WTC11 (cell line): ENCODE measurements at regions not wholly inside any gene's neighbourhood (a gene's known extent, or its start where the extent isn't known, plus 50 kb on each side); places are given as distances from the start of the nearest gene placed in this dataset.
"Not testable (repeated sequence)": the region's sequence is repeated elsewhere in the genome, so short reads cannot be mapped to it uniquely, and the experiment has no call there.

Experiments used
- ATAC-seq: fragments of 200-7000 bp; cut with Tn5 transposase; 2 replicates; pipeline ENCODE4 v1.10.0; 2021; ENCODE audit warnings: mild to moderate bottlenecking, moderate library complexity
- CTCF ChIA-PET: fragments of 300-600 bp; sonication (Branson Sonifier 250); formaldehyde crosslinking; loops from one replicate; lab custom pipeline; 2021; ENCODE audit warnings: antibody characterized with exemption; lab: Charles Lee
- POLR2A ChIA-PET: fragments of 350-600 bp; sonication (Branson Sonifier 250); formaldehyde crosslinking; loops from one replicate; lab custom pipeline; 2021; ENCODE audit warnings: antibody characterized with exemption; lab: Charles Lee
- DNase-seq: peaks from one replicate; pipeline ENCODE4 v3.0.0; 2021; ENCODE audit warnings: low spot score
- H3K27ac Mint-ChIP-seq: 2 replicates; pipeline ENCODE4 v1.8.0; 2021; ENCODE audit warnings: mixed read lengths
- H3K27me3 Mint-ChIP-seq: 2 replicates; pipeline ENCODE4 v1.8.0; 2021; ENCODE audit warnings: low read depth, mild to moderate bottlenecking, moderate library complexity, mixed read lengths
- H3K36me3 Mint-ChIP-seq: 2 replicates; pipeline ENCODE4 v1.8.0; 2021; ENCODE audit warnings: mixed read lengths
- H3K4me1 Mint-ChIP-seq: 2 replicates; pipeline ENCODE4 v1.8.0; 2022; ENCODE audit warnings: mixed read lengths
- H3K4me3 Mint-ChIP-seq: 2 replicates; pipeline ENCODE4 v1.8.0; 2021; ENCODE audit warnings: mild to moderate bottlenecking, moderate library complexity, mixed read lengths
- H3K9me3 Mint-ChIP-seq: 2 replicates; pipeline ENCODE4 v1.8.0; 2021; ENCODE audit warnings: mixed read lengths
- CREB1 ChIP-seq: sonication (generic); formaldehyde crosslinking; IDR thresholded peaks from 2 replicates; pipeline ENCODE4 v1.8.0; 2023; ENCODE audit warnings: mild to moderate bottlenecking, missing genetic modification reagents
- ELF4 ChIP-seq: sonication (generic); formaldehyde crosslinking; IDR thresholded peaks from 2 replicates; pipeline ENCODE4 v1.8.1; 2022; ENCODE audit warnings: low read depth, mild to moderate bottlenecking, moderate library complexity, missing genetic modification reagents
- GABPB1 ChIP-seq: sonication (generic); formaldehyde crosslinking; IDR thresholded peaks from 2 replicates; pipeline ENCODE4 v1.8.1; 2023; ENCODE audit warnings: mild to moderate bottlenecking, missing genetic modification reagents
- NFE2L1 ChIP-seq: sonication (generic); formaldehyde crosslinking; IDR thresholded peaks from 2 replicates; pipeline ENCODE4 v1.8.1; 2023; ENCODE audit warnings: missing genetic modification reagents
- NFYB ChIP-seq: sonication (generic); formaldehyde crosslinking; conservative IDR thresholded peaks from 2 replicates; pipeline ENCODE4 v1.8.0; 2022; ENCODE audit warnings: low read depth, missing genetic modification reagents
- NR2C2 ChIP-seq: sonication (generic); formaldehyde crosslinking; IDR thresholded peaks from 2 replicates; pipeline ENCODE4 v1.8.0; 2022; ENCODE audit warnings: mild to moderate bottlenecking, missing genetic modification reagents
- PRDM15 ChIP-seq: sonication (generic); formaldehyde crosslinking; IDR thresholded peaks from 2 replicates; pipeline ENCODE4 v1.8.0; 2022; ENCODE audit warnings: missing genetic modification reagents
- TEAD1 ChIP-seq: sonication (generic); formaldehyde crosslinking; IDR thresholded peaks from 2 replicates; pipeline ENCODE4 v1.8.0; 2022; ENCODE audit warnings: mild to moderate bottlenecking, missing genetic modification reagents
- USF2 ChIP-seq: sonication (generic); formaldehyde crosslinking; IDR thresholded peaks from 2 replicates; pipeline ENCODE4 v1.8.1; 2023; ENCODE audit warnings: mild to moderate bottlenecking, missing genetic modification reagents, moderate library complexity
- ZNF396 ChIP-seq: fragments of 250-450 bp; sonication (Bioruptor Pico); IDR thresholded peaks from 2 replicates; pipeline ENCODE4 v1.8.0; 2021; ENCODE audit warnings: mild to moderate bottlenecking, moderate library complexity, borderline replicate concordance
- TF ChIP-seq, protein P1 (sequence below): sonication (generic); formaldehyde crosslinking; IDR thresholded peaks from 2 replicates; pipeline ENCODE4 v1.8.1; 2023; ENCODE audit warnings: mild to moderate bottlenecking, missing genetic modification reagents
- TF ChIP-seq, protein P2 (sequence below): sonication (generic); formaldehyde crosslinking; IDR thresholded peaks from 2 replicates; pipeline ENCODE4 v1.8.0; 2022; ENCODE audit warnings: mild to moderate bottlenecking, missing genetic modification reagents
- TF ChIP-seq, protein P3 (sequence below): fragments of 250-450 bp; sonication (Bioruptor Pico); IDR thresholded peaks from 2 replicates; pipeline ENCODE4 v1.9.0; 2021; ENCODE audit warnings: mild to moderate bottlenecking, borderline replicate concordance
- TF ChIP-seq, protein P4 (sequence below): fragments of 250-450 bp; sonication (Bioruptor Pico); conservative IDR thresholded peaks from 2 replicates; pipeline ENCODE4 v1.9.0; 2021; ENCODE audit warnings: mild to moderate bottlenecking

GRCh38 chr10:23512355-23513058, 73.6 kb downstream of the OTUD1 start:
- Mint-ChIP-seq H3K36me3 (peaks cover 30% of the 10 kb centered on the region), H3K27me3 (no peaks in the 10 kb centered on the region; the same call in 1 of the 2 replicates), H3K27ac (no peak overlapping the region), H3K9me3 (peaks cover 42% of the 10 kb centered on the region), H3K4me3 (no peak overlapping the region), H3K4me1 (no peaks in the 10 kb centered on the region)
- ChIA-PET CTCF (no interaction called here), POLR2A (no interaction called here)
- no peak for TF ChIP-seq PRDM15
- peak; percentile 99 for TF ChIP-seq GABPB1 (CRISPR knock-in tag)
- ATAC-seq: no peak
- no peak for DNase-seq

DNA sequence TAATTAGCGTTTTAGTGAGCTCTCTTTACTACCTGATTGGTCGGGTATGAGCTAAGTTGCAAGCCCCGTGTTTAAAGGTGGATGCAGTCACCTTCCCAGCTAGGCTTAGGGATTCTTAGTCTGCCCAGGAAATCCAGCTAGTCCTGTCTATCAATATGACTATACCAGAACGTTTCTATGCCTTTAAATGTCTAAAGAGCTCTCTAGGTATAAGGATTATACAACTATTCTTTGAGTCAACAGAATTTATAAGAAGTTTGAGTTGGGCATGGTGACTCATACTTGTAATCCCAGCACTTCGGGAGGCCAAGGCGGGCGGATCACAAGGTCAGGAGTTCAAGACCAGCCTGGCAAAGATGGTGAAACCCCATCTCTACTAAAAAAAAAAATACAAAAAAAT, 74.7 kb downstream of the OTUD1 start:
- ATAC-seq, H3K4me3 Mint-ChIP-seq, H3K27me3 Mint-ChIP-seq, H3K4me1 Mint-ChIP-seq, CTCF ChIA-PET, H3K27ac Mint-ChIP-seq, DNase-seq: not testable (repeated sequence)
- POLR2A ChIA-PET: interaction anchor here (0.6 kb wide), 1 partner anchor 45 kb away, joined by 5 read pairs; no protein-coding TSS in a partner anchor
- Mint-ChIP-seq H3K9me3 (peaks cover 38% of the 10 kb centered on the region), H3K36me3 (peaks cover 30% of the 10 kb centered on the region)

GRCh38 chr10:23514321-23514720, 75.4 kb downstream of the OTUD1 start:
- Mint-ChIP-seq H3K4me1 (no peaks in the 10 kb centered on the region), H3K27ac (no peak overlapping the region), H3K27me3 (no peaks in the 10 kb centered on the region; the same call in 1 of the 2 replicates), H3K9me3 (peaks cover 31% of the 10 kb centered on the region), H3K36me3 (peaks cover 25% of the 10 kb centered on the region), H3K4me3 (no peak overlapping the region)
- TF ChIP-seq ELF4: no peak
- TF ChIP-seq ZNF396 (CRISPR knock-in tag): no peak
- no peak for TF ChIP-seq CREB1 (CRISPR knock-in tag)
- no peak for DNase-seq
- POLR2A ChIA-PET: no interaction called here
- CTCF ChIA-PET: interaction anchor here (0.7 kb wide), 1 partner anchor 358 kb away, joined by 3 read pairs; no protein-coding TSS in a partner anchor
- ATAC-seq: no peak

DNA sequence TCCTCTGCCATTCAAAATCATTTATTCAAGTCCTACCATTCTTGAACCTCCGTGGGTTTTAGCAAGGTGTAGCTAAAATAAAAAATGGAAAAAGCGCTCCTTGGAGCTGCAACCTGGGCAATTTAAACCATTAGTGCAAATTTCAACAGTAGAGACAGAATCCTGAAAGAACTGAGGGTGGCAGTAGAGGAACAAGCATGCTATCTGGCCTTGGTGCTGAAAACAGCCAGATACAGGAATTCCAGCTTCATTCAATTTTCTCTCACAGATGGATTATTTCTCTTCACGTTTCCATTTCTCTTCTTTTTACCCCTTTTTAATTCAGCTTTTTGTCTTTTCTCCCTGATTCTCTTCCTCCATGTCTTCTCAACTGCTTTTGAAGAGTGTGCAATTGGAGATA, 77.7 kb downstream of the OTUD1 start:
- ATAC-seq (peak; percentile 80), DNase-seq (no peak)
- Mint-ChIP-seq H3K27me3 (no peaks in the 10 kb centered on the region; the same call in 1 of the 2 replicates), H3K4me1 (no peaks in the 10 kb centered on the region), H3K27ac (no peak overlapping the region), H3K9me3 (peaks cover 20% of the 10 kb centered on the region), H3K4me3 (no peak overlapping the region), H3K36me3 (peaks cover 13% of the 10 kb centered on the region)
- ChIA-PET CTCF (interaction anchor here (0.7 to 1.7 kb wide), 11 partner anchors 11 to 359 kb away, joined by 3 to 11 read pairs (median 4); no protein-coding TSS in a partner anchor), POLR2A (no interaction called here)
- TF ChIP-seq USF2 (CRISPR knock-in tag) (no peak), NFYB (CRISPR knock-in tag) (no peak), NFE2L1 (CRISPR knock-in tag) (no peak), TEAD1 (no peak), NR2C2 (CRISPR knock-in tag) (no peak)
- TF ChIP-seq, protein P1, sequence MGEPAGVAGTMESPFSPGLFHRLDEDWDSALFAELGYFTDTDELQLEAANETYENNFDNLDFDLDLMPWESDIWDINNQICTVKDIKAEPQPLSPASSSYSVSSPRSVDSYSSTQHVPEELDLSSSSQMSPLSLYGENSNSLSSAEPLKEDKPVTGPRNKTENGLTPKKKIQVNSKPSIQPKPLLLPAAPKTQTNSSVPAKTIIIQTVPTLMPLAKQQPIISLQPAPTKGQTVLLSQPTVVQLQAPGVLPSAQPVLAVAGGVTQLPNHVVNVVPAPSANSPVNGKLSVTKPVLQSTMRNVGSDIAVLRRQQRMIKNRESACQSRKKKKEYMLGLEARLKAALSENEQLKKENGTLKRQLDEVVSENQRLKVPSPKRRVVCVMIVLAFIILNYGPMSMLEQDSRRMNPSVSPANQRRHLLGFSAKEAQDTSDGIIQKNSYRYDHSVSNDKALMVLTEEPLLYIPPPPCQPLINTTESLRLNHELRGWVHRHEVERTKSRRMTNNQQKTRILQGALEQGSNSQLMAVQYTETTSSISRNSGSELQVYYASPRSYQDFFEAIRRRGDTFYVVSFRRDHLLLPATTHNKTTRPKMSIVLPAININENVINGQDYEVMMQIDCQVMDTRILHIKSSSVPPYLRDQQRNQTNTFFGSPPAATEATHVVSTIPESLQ (CRISPR knock-in tag): no peak
- TF ChIP-seq, protein P2, sequence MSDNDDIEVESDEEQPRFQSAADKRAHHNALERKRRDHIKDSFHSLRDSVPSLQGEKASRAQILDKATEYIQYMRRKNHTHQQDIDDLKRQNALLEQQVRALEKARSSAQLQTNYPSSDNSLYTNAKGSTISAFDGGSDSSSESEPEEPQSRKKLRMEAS (CRISPR knock-in tag): no peak
- TF ChIP-seq, protein P3, sequence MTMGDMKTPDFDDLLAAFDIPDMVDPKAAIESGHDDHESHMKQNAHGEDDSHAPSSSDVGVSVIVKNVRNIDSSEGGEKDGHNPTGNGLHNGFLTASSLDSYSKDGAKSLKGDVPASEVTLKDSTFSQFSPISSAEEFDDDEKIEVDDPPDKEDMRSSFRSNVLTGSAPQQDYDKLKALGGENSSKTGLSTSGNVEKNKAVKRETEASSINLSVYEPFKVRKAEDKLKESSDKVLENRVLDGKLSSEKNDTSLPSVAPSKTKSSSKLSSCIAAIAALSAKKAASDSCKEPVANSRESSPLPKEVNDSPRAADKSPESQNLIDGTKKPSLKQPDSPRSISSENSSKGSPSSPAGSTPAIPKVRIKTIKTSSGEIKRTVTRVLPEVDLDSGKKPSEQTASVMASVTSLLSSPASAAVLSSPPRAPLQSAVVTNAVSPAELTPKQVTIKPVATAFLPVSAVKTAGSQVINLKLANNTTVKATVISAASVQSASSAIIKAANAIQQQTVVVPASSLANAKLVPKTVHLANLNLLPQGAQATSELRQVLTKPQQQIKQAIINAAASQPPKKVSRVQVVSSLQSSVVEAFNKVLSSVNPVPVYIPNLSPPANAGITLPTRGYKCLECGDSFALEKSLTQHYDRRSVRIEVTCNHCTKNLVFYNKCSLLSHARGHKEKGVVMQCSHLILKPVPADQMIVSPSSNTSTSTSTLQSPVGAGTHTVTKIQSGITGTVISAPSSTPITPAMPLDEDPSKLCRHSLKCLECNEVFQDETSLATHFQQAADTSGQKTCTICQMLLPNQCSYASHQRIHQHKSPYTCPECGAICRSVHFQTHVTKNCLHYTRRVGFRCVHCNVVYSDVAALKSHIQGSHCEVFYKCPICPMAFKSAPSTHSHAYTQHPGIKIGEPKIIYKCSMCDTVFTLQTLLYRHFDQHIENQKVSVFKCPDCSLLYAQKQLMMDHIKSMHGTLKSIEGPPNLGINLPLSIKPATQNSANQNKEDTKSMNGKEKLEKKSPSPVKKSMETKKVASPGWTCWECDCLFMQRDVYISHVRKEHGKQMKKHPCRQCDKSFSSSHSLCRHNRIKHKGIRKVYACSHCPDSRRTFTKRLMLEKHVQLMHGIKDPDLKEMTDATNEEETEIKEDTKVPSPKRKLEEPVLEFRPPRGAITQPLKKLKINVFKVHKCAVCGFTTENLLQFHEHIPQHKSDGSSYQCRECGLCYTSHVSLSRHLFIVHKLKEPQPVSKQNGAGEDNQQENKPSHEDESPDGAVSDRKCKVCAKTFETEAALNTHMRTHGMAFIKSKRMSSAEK: no peak
- TF ChIP-seq, protein P4, sequence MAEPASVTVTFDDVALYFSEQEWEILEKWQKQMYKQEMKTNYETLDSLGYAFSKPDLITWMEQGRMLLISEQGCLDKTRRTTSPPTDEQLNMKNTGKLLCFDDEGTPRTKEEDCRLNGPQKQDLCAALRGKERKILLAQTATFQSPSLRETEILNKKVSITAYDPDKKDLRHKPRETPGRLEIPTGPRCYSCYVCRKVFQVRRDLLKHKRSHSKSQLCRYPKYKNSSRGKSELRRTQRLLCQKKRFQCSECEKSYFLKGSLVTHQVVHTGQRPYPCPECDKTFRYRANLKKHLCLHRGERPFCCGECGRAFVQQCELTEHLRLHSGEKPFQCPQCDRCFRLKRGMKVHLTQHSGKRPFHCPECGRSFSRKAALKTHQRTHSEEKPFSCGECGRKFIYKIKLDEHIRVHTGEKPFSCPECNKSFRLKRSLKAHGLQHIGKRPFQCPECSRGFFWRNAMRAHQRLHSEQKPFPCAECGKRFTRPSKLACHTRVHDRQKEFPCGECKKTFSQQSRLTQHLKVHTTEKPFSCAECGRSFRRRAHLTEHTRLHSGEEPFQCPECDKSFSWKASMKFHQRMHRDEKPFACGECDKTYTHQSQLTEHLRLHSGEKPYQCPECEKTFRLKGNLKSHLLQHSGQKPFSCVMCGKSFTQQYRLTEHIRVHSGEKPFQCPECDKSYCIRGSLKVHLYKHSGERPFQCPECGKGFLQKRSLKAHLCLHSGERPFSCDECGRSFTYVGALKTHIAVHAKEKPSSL (CRISPR knock-in tag): no peak
